GM12878 (cell line): ENCODE measurements at regions not wholly inside any gene's neighbourhood (a gene's known extent, or its start where the extent isn't known, plus 50 kb on each side); places are given as distances from the start of the nearest gene placed in this dataset.

Experiments
- CEBPB ChIP-seq, 2 experiments: fragments of 150-350 bp in 1 of 2; IDR thresholded peaks; 2 replicates each; pipeline ENCODE4 v1.6.1; 2012 to 2014; ENCODE audit warnings: low read depth in 2 of 2, low read length in 2 of 2, borderline replicate concordance in 1 of 2, inconsistent platforms in 1 of 2
- POLR2A ChIP-seq: IDR thresholded peaks from 2 replicates; pipeline ENCODE4 v1.6.1; 2011; ENCODE audit warnings: low read depth, mild to moderate bottlenecking, low read length
- PRDM15 ChIP-seq: fragments of 450-650 bp; formaldehyde crosslinking; IDR thresholded peaks from 2 replicates; pipeline ENCODE4 v1.4.0; 2020; ENCODE audit warnings: mild to moderate bottlenecking, moderate library complexity
- RCOR1 ChIP-seq: conservative IDR thresholded peaks from 2 replicates; pipeline ENCODE4 v1.6.1; 2012; ENCODE audit warnings: low read depth, low read length, improper control_type of control experiment
- SIN3A ChIP-seq: IDR thresholded peaks from 2 replicates; pipeline ENCODE4 v1.6.1; 2012; ENCODE audit warnings: low read depth, low read length, improper control_type of control experiment
- TARDBP ChIP-seq: IDR thresholded peaks from 2 replicates; pipeline ENCODE4 v1.6.1; 2016; ENCODE audit warnings: borderline replicate concordance
- ZNF687 ChIP-seq: fragments of 450-650 bp; IDR thresholded peaks from 2 replicates; pipeline ENCODE4 v1.6.1; 2017; ENCODE audit warnings: mild to moderate bottlenecking, moderate library complexity

DNA sequence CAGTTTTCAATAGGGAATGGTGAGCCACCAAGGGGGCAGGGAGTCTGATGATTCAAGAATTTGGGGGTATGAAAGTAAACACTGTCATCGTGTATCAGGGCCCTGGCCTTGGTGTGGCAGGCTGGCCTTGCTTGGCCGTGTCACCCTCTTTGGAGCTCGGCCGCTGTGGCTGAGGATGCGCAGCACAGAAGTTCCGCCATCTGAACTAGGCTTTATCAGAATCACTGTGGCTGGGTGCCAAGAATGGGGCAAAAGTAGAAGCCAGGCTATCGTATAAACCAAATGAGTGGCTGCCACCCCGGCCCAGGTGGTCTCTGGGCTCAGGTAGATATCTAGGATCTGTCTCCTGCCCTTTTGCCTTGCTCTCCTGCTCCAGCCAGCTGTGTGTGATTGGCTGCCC is 137.4 kb downstream of the PAPOLA start:
- TF ChIP-seq TARDBP (no peak), POLR2A (no peak), CEBPB (IDR thresholded peaks at IDR 0.05; ENCODE audit: borderline replicate concordance in 1 of 2, low read depth in 2 of 2, low read length in 2 of 2) (no peak), SIN3A (no peak), ZNF687 (no peak), PRDM15 (CRISPR knock-in tag) (no peak), RCOR1 (no peak)
